GM18858 (cell line): ENCODE measurements at regions not wholly inside any gene's neighbourhood (a gene's known extent, or its start where the extent isn't known, plus 50 kb on each side); places are given as distances from the start of the nearest gene placed in this dataset.
"Not testable (repeated sequence)": the region's sequence is repeated elsewhere in the genome, so short reads cannot be mapped to it uniquely, and the experiment has no call there.

Source experiments
- ATAC-seq: cut with Tn5 transposase; IDR thresholded peaks from one replicate; pipeline ENCODE4 v1.9.1; 2021; ENCODE audit not compliant: unreplicated experiment

- ATAC-seq: no peak
These were observed 51.0 kb downstream of the POU3F3 start for GRCh38 chr2:104904889-104905288.

GRCh38 chr2:104909317-104909716 is 55.4 kb downstream of the POU3F3 start:
- ATAC-seq: no peak

- peak; percentile 65 for ATAC-seq
These were observed 60.6 kb downstream of the POU3F3 start for GRCh38 chr2:104914509-104914908.

- ATAC-seq: no peak
These were observed 61.3 kb downstream of the POU3F3 start for GRCh38 chr2:104915107-104915793.

- ATAC-seq: no peak
These were observed 65.2 kb downstream of the POU3F3 start for GRCh38 chr2:104919127-104919526.

- no peak for ATAC-seq
These were observed 69.8 kb downstream of the POU3F3 start for GRCh38 chr2:104923665-104924064.

- no peak for ATAC-seq
These were observed 75.7 kb downstream of the POU3F3 start for GRCh38 chr2:104929663-104930062.

GRCh38 chr2:104930732-104931131 is 76.8 kb downstream of the POU3F3 start:
- ATAC-seq: no peak

- ATAC-seq: no peak
These were observed 78.3 kb downstream of the POU3F3 start for GRCh38 chr2:104932243-104932642.

GRCh38 chr2:104933151-104933917 is 79.4 kb downstream of the POU3F3 start:
- ATAC-seq: no peak

GRCh38 chr2:104936527-104936926 is 82.6 kb downstream of the POU3F3 start:
- no peak for ATAC-seq

- ATAC-seq: peak; percentile 97
These were observed 84.5 kb downstream of the POU3F3 start for GRCh38 chr2:104938231-104938941.

- no peak for ATAC-seq
These were observed 85.8 kb downstream of the POU3F3 start for GRCh38 chr2:104939570-104940217.

GRCh38 chr2:104944495-104944894 is 90.6 kb downstream of the POU3F3 start:
- no peak for ATAC-seq

- ATAC-seq: no peak
These were observed 91.2 kb downstream of the POU3F3 start for GRCh38 chr2:104945121-104945520.

- no peak for ATAC-seq
These were observed 92.0 kb downstream of the POU3F3 start for GRCh38 chr2:104945866-104946265.

GRCh38 chr2:104947456-104947855 is 90.4 kb upstream of the MRPS9 start:
- not testable (repeated sequence) for ATAC-seq

- no peak for ATAC-seq
These were observed 84.9 kb upstream of the MRPS9 start for GRCh38 chr2:104952976-104953375.

GRCh38 chr2:104965900-104966299 is 72.0 kb upstream of the MRPS9 start:
- no peak for ATAC-seq

GRCh38 chr2:104969564-104969963 is 68.3 kb upstream of the MRPS9 start:
- ATAC-seq: no peak

GRCh38 chr2:104975371-104975770 is 62.5 kb upstream of the MRPS9 start:
- no peak for ATAC-seq
